HepG2 (cell line): ENCODE measurements at regions not wholly inside any gene's neighbourhood (a gene's known extent, or its start where the extent isn't known, plus 50 kb on each side); places are given as distances from the start of the nearest gene placed in this dataset.

ENCODE experiments used
- ATAC-seq: fragments of 200-7000 bp; cut with Tn5 transposase; 3 replicates; pipeline ENCODE4 v1.9.1; 2020; ENCODE audit warnings: mild to moderate bottlenecking, moderate library complexity
- BruUV-seq: library from RNA; stranded (reverse); fragments of 400-500 nt; replicated peaks from 2 replicates; lab custom pipeline; 2021; lab: Mats Ljungman, UMichigan
- CTCF ChIA-PET: fragments of 300-600 bp; formaldehyde crosslinking; extraction: SDS; loops from one replicate; lab custom pipeline; 2021; ENCODE audit warnings: low total read pairs, inconsistent platforms, low intra/inter-chr PET ratio; lab: Yijun Ruan, JAX
- POLR2A ChIA-PET: fragments of 350-600 bp; sonication (Branson Sonifier 250); formaldehyde crosslinking; loops from one replicate; lab custom pipeline; 2020; ENCODE audit warnings: antibody characterized with exemption, inconsistent platforms; lab: Yijun Ruan, JAX
- DNase-seq: peaks from one replicate; pipeline ENCODE4 v3.0.0-alpha.2; 2015; ENCODE audit warnings: low spot score
- FAIRE-seq: peaks from 3 replicates; lab custom pipeline; 2011; peaks lifted over from hg19 to GRCh38; lab: Jason Lieb, UNC
- H2AFZ ChIP-seq: one replicate; pipeline ENCODE4 v1.6.1; 2011; ENCODE audit warnings: low read length, inconsistent platforms
- H3K27ac ChIP-seq: fragments of 300-600 bp; 3 replicates; pipeline ENCODE4 v1.8.0; 2011; ENCODE audit warnings: mixed run types, mild to moderate bottlenecking, mixed read lengths, low read length, inconsistent platforms; ENCODE audit not compliant: insufficient read depth; ENCODE audit errors: extremely low read length
- H3K27me3 ChIP-seq, 2 experiments: fragments of 200-600 bp in 1 of 2; 2 replicates in 1 of 2; 3 replicates in 1 of 2; pipeline versions ENCODE4 v1.6.0 to v1.8.0; 2011; ENCODE audit warnings: low read length in 2 of 2, mild to moderate bottlenecking in 2 of 2, moderate library complexity in 2 of 2, inconsistent platforms in 1 of 2; ENCODE audit not compliant: insufficient read depth in 2 of 2, control insufficient read depth in 1 of 2
- H3K36me3 ChIP-seq, 2 experiments: fragments of 200-600 bp in 1 of 2; replicated peaks in 1 of 2; 2 replicates in 1 of 2; 3 replicates in 1 of 2; pipeline versions ENCODE4 v1.5.1 to v1.8.0; 2011; ENCODE audit warnings: low read length in 2 of 2, inconsistent platforms in 1 of 2; ENCODE audit not compliant: insufficient read depth in 2 of 2, control insufficient read depth in 1 of 2
- H3K4me1 ChIP-seq: 2 replicates; pipeline ENCODE4 v1.5.1; 2012; ENCODE audit warnings: low read length, inconsistent platforms; ENCODE audit not compliant: insufficient read depth
- H3K4me2 ChIP-seq: 2 replicates; pipeline ENCODE4 v1.6.0; 2011; ENCODE audit warnings: low read depth, low read length, inconsistent platforms
- H3K4me3 ChIP-seq, 3 experiments: fragments of 200-600 bp in 1 of 3; sonication (generic), shearing (Covaris generic) in 1 of 3; replicated peaks in 1 of 3; 2 replicates each; pipeline ENCODE4 v1.5.1; 2011 to 2016; ENCODE audit warnings: low read length in 3 of 3, inconsistent platforms in 2 of 3, low read depth in 2 of 3, mild to moderate bottlenecking in 2 of 3, control low read depth in 1 of 3, mixed read lengths in 1 of 3; ENCODE audit not compliant: insufficient read depth in 1 of 3
- H3K79me2 ChIP-seq: one replicate; pipeline ENCODE4 v1.6.1; 2011; ENCODE audit warnings: low read length, inconsistent platforms; ENCODE audit not compliant: insufficient read depth
- H3K9ac ChIP-seq: 2 replicates; pipeline ENCODE4 v1.6.0; 2011; ENCODE audit warnings: mild to moderate bottlenecking, low read depth, low read length, inconsistent platforms; ENCODE audit not compliant: insufficient read depth
- H3K9me3 ChIP-seq: 2 replicates; pipeline ENCODE4 v1.5.1; 2012; ENCODE audit warnings: mild to moderate bottlenecking, low read length
- H4K20me1 ChIP-seq: 2 replicates; pipeline ENCODE4 v1.6.0; 2011; ENCODE audit warnings: inconsistent platforms, mild to moderate bottlenecking, low read length, moderate library complexity; ENCODE audit not compliant: insufficient read depth
- FOXP1 ChIP-seq, 2 experiments: fragments of 450-650 bp in 1 of 2; IDR thresholded peaks; 2 replicates each; pipeline ENCODE4 v1.6.1; 2017 to 2018; ENCODE audit warnings: antibody characterized with exemption in 1 of 2
- MIXL1 ChIP-seq: IDR thresholded peaks from 2 replicates; pipeline ENCODE4 v1.6.1; 2016
- PCBP2 ChIP-seq: fragments of 200-400 bp; formaldehyde crosslinking; optimal IDR thresholded peaks from 2 replicates; pipeline ENCODE3; 2018; ENCODE audit warnings: low read length, low read depth; ENCODE audit not compliant: poor library complexity, severe bottlenecking
- RBM22 ChIP-seq: fragments of 200-400 bp; formaldehyde crosslinking; optimal IDR thresholded peaks from 2 replicates; pipeline ENCODE3; 2017; ENCODE audit warnings: mild to moderate bottlenecking, low read length, moderate library complexity
- ZBTB8A ChIP-seq: sonication (generic); formaldehyde crosslinking; IDR thresholded peaks from 2 replicates; pipeline ENCODE4 v1.4.0; 2020; ENCODE audit warnings: mild to moderate bottlenecking, low read depth, missing genetic modification reagents, borderline replicate concordance
- ZNF407 ChIP-seq: sonication (generic); formaldehyde crosslinking; IDR thresholded peaks from one replicate; pipeline ENCODE4 v1.5.1; 2020; ENCODE audit warnings: mild to moderate bottlenecking, missing genetic modification reagents; ENCODE audit errors: not compliant biosample characterization
- ZNF574 ChIP-seq: sonication (generic); formaldehyde crosslinking; IDR thresholded peaks from 2 replicates; pipeline ENCODE4 v1.4.0; 2020; ENCODE audit warnings: missing genetic modification reagents
- ZNF788 ChIP-seq: sonication (generic); formaldehyde crosslinking; IDR thresholded peaks from 2 replicates; pipeline ENCODE4 v1.5.0; 2020; ENCODE audit warnings: mild to moderate bottlenecking, missing genetic modification reagents, borderline replicate concordance
- WGBS: methylation state at CpG from one replicate; pipeline ENCODE4 v1.1.6; 2017; ENCODE audit warnings: low lambda C conversion rate; 5-methylcytosine and 5-hydroxymethylcytosine counted together
- in situ Hi-C: cut with HindIII; loops from 2 replicates; pipeline ENCODE4 v1.10.0; 2017; ENCODE audit warnings: low pct_unique_long_range_greater_than_20kb; ENCODE audit not compliant: extremely low pct_ligation_motif_present
- intact Hi-C: fragments of 100-400 bp; cut with micrococcal nuclease; formaldehyde crosslinking; loops from one replicate; pipeline ENCODE4 v1.10.0; 2022; ENCODE audit not compliant: unreplicated experiment
- TF ChIP-seq, protein P1 (sequence below): sonication (generic); formaldehyde crosslinking; IDR thresholded peaks from 2 replicates; pipeline ENCODE4 v1.8.1; 2022; ENCODE audit warnings: low read depth, mild to moderate bottlenecking, missing genetic modification reagents

- no TSS peak for BruUV-seq
- no peaks in the 10 kb centered on the region for H4K20me1 ChIP-seq
- H3K79me2 ChIP-seq, result no peaks in the 10 kb centered on the region
- H3K4me1 ChIP-seq, result no peaks in the 10 kb centered on the region
- no peaks in the 10 kb centered on the region for H3K9me3 ChIP-seq
- no peak for FAIRE-seq
- 0% methylated on average over 4 of the region's 4 CpGs for WGBS
- no peak overlapping the region for H3K4me3 ChIP-seq
- ChIA-PET POLR2A (no interaction called here), CTCF (no interaction called here)
- no peak overlapping the region for H2AFZ ChIP-seq
- H3K9ac ChIP-seq, result no peak overlapping the region
- in situ Hi-C loops (no loop called here), intact Hi-C loops (no loop called here)
- no peak for ATAC-seq
- H3K27me3 ChIP-seq, result no peaks in the 10 kb centered on the region
- no peak overlapping the region for H3K4me2 ChIP-seq
- H3K36me3 ChIP-seq, result no peaks in the 10 kb centered on the region
- DNase-seq, result no peak
- no peak overlapping the region for H3K27ac ChIP-seq
- TF ChIP-seq, protein P1, sequence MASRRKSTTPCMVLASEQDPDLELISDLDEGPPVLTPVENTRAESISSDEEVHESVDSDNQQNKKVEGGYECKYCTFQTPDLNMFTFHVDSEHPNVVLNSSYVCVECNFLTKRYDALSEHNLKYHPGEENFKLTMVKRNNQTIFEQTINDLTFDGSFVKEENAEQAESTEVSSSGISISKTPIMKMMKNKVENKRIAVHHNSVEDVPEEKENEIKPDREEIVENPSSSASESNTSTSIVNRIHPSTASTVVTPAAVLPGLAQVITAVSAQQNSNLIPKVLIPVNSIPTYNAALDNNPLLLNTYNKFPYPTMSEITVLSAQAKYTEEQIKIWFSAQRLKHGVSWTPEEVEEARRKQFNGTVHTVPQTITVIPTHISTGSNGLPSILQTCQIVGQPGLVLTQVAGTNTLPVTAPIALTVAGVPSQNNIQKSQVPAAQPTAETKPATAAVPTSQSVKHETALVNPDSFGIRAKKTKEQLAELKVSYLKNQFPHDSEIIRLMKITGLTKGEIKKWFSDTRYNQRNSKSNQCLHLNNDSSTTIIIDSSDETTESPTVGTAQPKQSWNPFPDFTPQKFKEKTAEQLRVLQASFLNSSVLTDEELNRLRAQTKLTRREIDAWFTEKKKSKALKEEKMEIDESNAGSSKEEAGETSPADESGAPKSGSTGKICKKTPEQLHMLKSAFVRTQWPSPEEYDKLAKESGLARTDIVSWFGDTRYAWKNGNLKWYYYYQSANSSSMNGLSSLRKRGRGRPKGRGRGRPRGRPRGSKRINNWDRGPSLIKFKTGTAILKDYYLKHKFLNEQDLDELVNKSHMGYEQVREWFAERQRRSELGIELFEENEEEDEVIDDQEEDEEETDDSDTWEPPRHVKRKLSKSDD, result no peak
- TF ChIP-seq RBM22 (no peak), MIXL1 (CRISPR knock-in tag) (no peak), ZBTB8A (CRISPR knock-in tag) (no peak), FOXP1 (IDR thresholded peaks at IDR 0.05) (no peak), FOXP1 (CRISPR knock-in tag; IDR thresholded peaks at IDR 0.05) (no peak), ZNF788 (CRISPR knock-in tag) (no peak), ZNF407 (CRISPR knock-in tag) (no peak), PCBP2 (no peak), ZNF574 (CRISPR knock-in tag) (no peak)
Measured at GRCh38 chr4:55216863-55217635, 91.7 kb upstream of the KDR start.
